HCT116 (cell line): ENCODE measurements at regions not wholly inside any gene's neighbourhood (a gene's known extent, or its start where the extent isn't known, plus 50 kb on each side); places are given as distances from the start of the nearest gene placed in this dataset.

Experiments
- ATAC-seq: fragments of 200-7000 bp; cut with Tn5 transposase; 2 replicates; pipeline ENCODE4 v1.9.1; 2020; ENCODE audit warnings: mild to moderate bottlenecking, moderate library complexity
- BruUV-seq: library from RNA; stranded (reverse); fragments of 400-500 nt; replicated peaks from 2 replicates; lab custom pipeline; 2021; lab: Mats Ljungman, UMichigan
- CTCF ChIA-PET: fragments of 300-600 bp; sonication (Branson Sonifier 250); formaldehyde crosslinking; loops from one replicate; lab custom pipeline; 2021; ENCODE audit warnings: antibody characterized with exemption; lab: Charles Lee
- POLR2A ChIA-PET: fragments of 300-600, 350-600 bp; sonication (Branson Sonifier 250); formaldehyde crosslinking; loops from one replicate; lab custom pipeline; 2021; ENCODE audit warnings: antibody characterized with exemption; lab: Charles Lee
- RAD21 ChIA-PET, 2 experiments: fragments of 300-600 bp; sonication (Branson Sonifier 250); formaldehyde crosslinking; loops; one replicate each; lab custom pipeline; 2023; ENCODE audit warnings: low total read pairs in 2 of 2; ENCODE audit not compliant: uncharacterized antibody in 2 of 2, unreplicated experiment in 2 of 2, low non-redundant PET in 1 of 2; lab: Charles Lee
- DNase-seq: peaks from one replicate; pipeline ENCODE4 v3.0.0-alpha.2; 2010; ENCODE audit warnings: low read depth, low spot score
- H2AFZ ChIP-seq: fragments of 200-600 bp; shearing (Covaris generic), sonication (generic); 2 replicates; pipeline ENCODE4 v1.6.1; 2017; ENCODE audit warnings: low read depth, mixed run types, mixed read lengths, antibody characterized with exemption, low read length; ENCODE audit not compliant: poor library complexity, severe bottlenecking
- H3K27ac ChIP-seq: 2 replicates; pipeline ENCODE4 v1.5.1; 2012; ENCODE audit warnings: low read depth, low read length
- H3K27me3 ChIP-seq: fragments of 200-600 bp; sonication (generic); 2 replicates; pipeline ENCODE4 v1.6.1; 2016; ENCODE audit warnings: mixed run types, low read length, mixed read lengths; ENCODE audit not compliant: insufficient read depth
- H3K36me3 ChIP-seq, 2 experiments: fragments of 200-500 bp in 1 of 2; fragments of 200-600 bp in 1 of 2; sonication (Bioruptor generic) in 1 of 2; sonication (generic) in 1 of 2; 2 replicates each; pipeline versions ENCODE4 v1.5.1 to v1.6.1; 2014 to 2016; ENCODE audit warnings: low read length in 2 of 2, inconsistent platforms in 1 of 2, mixed read lengths in 1 of 2, mixed run types in 1 of 2; ENCODE audit not compliant: insufficient read depth in 2 of 2, control insufficient read depth in 1 of 2
- H3K4me1 ChIP-seq, 2 experiments: fragments of 200-600 bp in 1 of 2; sonication (generic) in 1 of 2; 2 replicates each; pipeline versions ENCODE4 v1.5.1 to v1.6.1; 2012 to 2017; ENCODE audit warnings: low read length in 2 of 2, inconsistent platforms in 1 of 2, mild to moderate bottlenecking in 1 of 2, mixed read lengths in 1 of 2, mixed run types in 1 of 2, moderate library complexity in 1 of 2; ENCODE audit not compliant: insufficient read depth in 2 of 2, control insufficient read depth in 1 of 2
- H3K4me2 ChIP-seq: fragments of 200-600 bp; sonication (generic); 2 replicates; pipeline ENCODE4 v1.6.1; 2017; ENCODE audit warnings: mixed run types, low read length, mixed read lengths
- H3K4me3 ChIP-seq, 2 experiments: fragments of 200-600 bp in 1 of 2; sonication (generic) in 1 of 2; replicated peaks in 1 of 2; 2 replicates each; pipeline ENCODE4 v1.5.1; 2011 to 2016; ENCODE audit warnings: low read length in 2 of 2, control low read depth in 1 of 2, low read depth in 1 of 2, mild to moderate bottlenecking in 1 of 2, mixed read lengths in 1 of 2, mixed run types in 1 of 2
- H3K79me2 ChIP-seq: fragments of 200-600 bp; sonication (generic); 2 replicates; pipeline ENCODE4 v1.6.1; 2017; ENCODE audit warnings: mild to moderate bottlenecking, mixed run types, low read length, moderate library complexity, mixed read lengths; ENCODE audit not compliant: insufficient read depth
- H3K9ac ChIP-seq: fragments of 200-600 bp; sonication (generic); 2 replicates; pipeline ENCODE4 v1.6.1; 2016; ENCODE audit warnings: low read length, mixed read lengths
- H3K9me2 ChIP-seq: fragments of 200-600 bp; sonication (generic), shearing (Covaris generic); 2 replicates; pipeline ENCODE4 v1.6.1; 2017; ENCODE audit warnings: mixed run types, mild to moderate bottlenecking, moderate library complexity; ENCODE audit not compliant: insufficient read depth
- H3K9me3 ChIP-seq, 2 experiments: fragments of 200-500 bp in 1 of 2; fragments of 200-600 bp in 1 of 2; sonication (Bioruptor generic) in 1 of 2; sonication (generic) in 1 of 2; 2 replicates each; pipeline ENCODE4 v1.6.1; 2014 to 2017; ENCODE audit warnings: low read length in 2 of 2, mixed read lengths in 2 of 2, inconsistent platforms in 1 of 2, low read depth in 1 of 2, mild to moderate bottlenecking in 1 of 2, mixed run types in 1 of 2, moderate library complexity in 1 of 2; ENCODE audit not compliant: control insufficient read depth in 1 of 2, insufficient read depth in 1 of 2
- H4K20me1 ChIP-seq: fragments of 200-600 bp; sonication (generic), shearing (Covaris generic); 2 replicates; pipeline ENCODE4 v1.6.1; 2017; ENCODE audit warnings: mixed run types, mild to moderate bottlenecking, moderate library complexity; ENCODE audit not compliant: insufficient read depth
- CBX3 ChIP-seq: IDR thresholded peaks from 2 replicates; pipeline ENCODE4 v1.6.1; 2012; ENCODE audit warnings: low read depth
- CEBPB ChIP-seq: IDR thresholded peaks from 2 replicates; pipeline ENCODE4 v1.6.1; 2012; ENCODE audit warnings: low read depth
- EGR1 ChIP-seq: IDR thresholded peaks from 2 replicates; pipeline ENCODE4 v1.6.1; 2012; ENCODE audit warnings: low read depth
- EZH2 ChIP-seq: fragments of 200-600 bp; sonication (generic); IDR thresholded peaks from 2 replicates; pipeline ENCODE4 v1.6.1; 2017; ENCODE audit warnings: antibody characterized with exemption, mixed run types
- EZH2phosphoT487 ChIP-seq: fragments of 200-600 bp; IDR thresholded peaks from 2 replicates; pipeline ENCODE4 v1.6.1; 2018; ENCODE audit warnings: antibody characterized with exemption, borderline replicate concordance
- FOSL1 ChIP-seq: IDR thresholded peaks from 2 replicates; pipeline ENCODE4 v1.6.1; 2012; ENCODE audit warnings: low read depth
- POLR2A ChIP-seq: IDR thresholded peaks from 2 replicates; pipeline ENCODE4 v1.7.0; 2011; ENCODE audit warnings: borderline replicate concordance; ENCODE audit not compliant: insufficient read depth, insufficient read length; ENCODE audit errors: extremely low read depth
- RAD21 ChIP-seq: IDR thresholded peaks from 2 replicates; pipeline ENCODE4 v1.6.1; 2012; ENCODE audit warnings: low read depth, mild to moderate bottlenecking
- SRF ChIP-seq: IDR thresholded peaks from 2 replicates; pipeline ENCODE4 v1.6.1; 2012; ENCODE audit warnings: low read depth
- YY1 ChIP-seq: IDR thresholded peaks from 2 replicates; pipeline ENCODE4 v1.6.1; 2011; ENCODE audit warnings: low read length, low read depth, moderate library complexity, mild to moderate bottlenecking; ENCODE audit not compliant: insufficient replicate concordance; ENCODE audit errors: extremely low read depth
- ZBTB33 ChIP-seq: IDR thresholded peaks from 2 replicates; pipeline ENCODE4 v1.6.1; 2011; ENCODE audit warnings: mild to moderate bottlenecking, low read length, moderate library complexity; ENCODE audit not compliant: insufficient replicate concordance; ENCODE audit errors: extremely low read depth
- ZFX ChIP-seq: fragments of 450-650 bp; IDR thresholded peaks from 2 replicates; pipeline ENCODE4 v1.6.1; 2017
- intact Hi-C: fragments of 100-400 bp; cut with micrococcal nuclease; formaldehyde crosslinking; loops from 2 replicates; pipeline ENCODE4 v1.10.0; 2022
- TF ChIP-seq, protein P1 (sequence below), 3 experiments: fragments of 200-600 bp in 1 of 3; sonication (generic) in 1 of 3; IDR thresholded peaks in 2 of 3; conservative IDR thresholded peaks in 1 of 3; 2 replicates each; pipeline ENCODE4 v1.5.1; 2012 to 2017; ENCODE audit warnings: low read depth in 2 of 3, low read length in 2 of 3, antibody characterized with exemption in 1 of 3, borderline replicate concordance in 1 of 3, control low read depth in 1 of 3, mild to moderate bottlenecking in 1 of 3, mixed read lengths in 1 of 3, mixed run types in 1 of 3, moderate library complexity in 1 of 3; ENCODE audit not compliant: insufficient read depth in 1 of 3
- TF ChIP-seq, protein P2 (sequence below): IDR thresholded peaks from 2 replicates; pipeline ENCODE4 v1.6.1; 2012

GRCh38 chr21:38179511-38179910 lies 77.3 kb upstream of the KCNJ15 start:
- H2AFZ ChIP-seq, result no peak overlapping the region
- H3K4me2 ChIP-seq, result no peak overlapping the region
- no peaks in the 10 kb centered on the region for H3K4me1 ChIP-seq
- ChIA-PET RAD21 (no interaction called here), CTCF (no interaction called here), POLR2A (no interaction called here)
- DNase-seq (no peak), ATAC-seq (no peak)
- H3K9ac ChIP-seq, result no peak overlapping the region
- no peaks in the 10 kb centered on the region for H4K20me1 ChIP-seq
- intact Hi-C loops, result no loop called here
- H3K27me3 ChIP-seq, result no peaks in the 10 kb centered on the region
- H3K4me3 ChIP-seq, result no peak overlapping the region
- no peak for TF ChIP-seq CEBPB
- TF ChIP-seq, protein P1, sequence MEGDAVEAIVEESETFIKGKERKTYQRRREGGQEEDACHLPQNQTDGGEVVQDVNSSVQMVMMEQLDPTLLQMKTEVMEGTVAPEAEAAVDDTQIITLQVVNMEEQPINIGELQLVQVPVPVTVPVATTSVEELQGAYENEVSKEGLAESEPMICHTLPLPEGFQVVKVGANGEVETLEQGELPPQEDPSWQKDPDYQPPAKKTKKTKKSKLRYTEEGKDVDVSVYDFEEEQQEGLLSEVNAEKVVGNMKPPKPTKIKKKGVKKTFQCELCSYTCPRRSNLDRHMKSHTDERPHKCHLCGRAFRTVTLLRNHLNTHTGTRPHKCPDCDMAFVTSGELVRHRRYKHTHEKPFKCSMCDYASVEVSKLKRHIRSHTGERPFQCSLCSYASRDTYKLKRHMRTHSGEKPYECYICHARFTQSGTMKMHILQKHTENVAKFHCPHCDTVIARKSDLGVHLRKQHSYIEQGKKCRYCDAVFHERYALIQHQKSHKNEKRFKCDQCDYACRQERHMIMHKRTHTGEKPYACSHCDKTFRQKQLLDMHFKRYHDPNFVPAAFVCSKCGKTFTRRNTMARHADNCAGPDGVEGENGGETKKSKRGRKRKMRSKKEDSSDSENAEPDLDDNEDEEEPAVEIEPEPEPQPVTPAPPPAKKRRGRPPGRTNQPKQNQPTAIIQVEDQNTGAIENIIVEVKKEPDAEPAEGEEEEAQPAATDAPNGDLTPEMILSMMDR (IDR thresholded peaks at IDR 0.05 in 2 of 3, conservative IDR thresholded peaks at IDR 0.05 in 1 of 3; ENCODE audit: borderline replicate concordance in 1 of 3, insufficient read depth in 1 of 3, low read depth in 2 of 3, low read length in 2 of 3), result no peak
- TF ChIP-seq ZBTB33, result no peak
- no peak for TF ChIP-seq FOSL1
- no peak for TF ChIP-seq ZFX
- no peak for TF ChIP-seq EGR1
- no peak for TF ChIP-seq CBX3
- TF ChIP-seq RAD21, result no peak
- TF ChIP-seq EZH2, result no peak
- no peak for TF ChIP-seq EZH2phosphoT487
- no peak for TF ChIP-seq YY1
- TF ChIP-seq, protein P2, sequence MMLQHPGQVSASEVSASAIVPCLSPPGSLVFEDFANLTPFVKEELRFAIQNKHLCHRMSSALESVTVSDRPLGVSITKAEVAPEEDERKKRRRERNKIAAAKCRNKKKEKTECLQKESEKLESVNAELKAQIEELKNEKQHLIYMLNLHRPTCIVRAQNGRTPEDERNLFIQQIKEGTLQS, result no peak
- TF ChIP-seq SRF, result no peak
- no peak for TF ChIP-seq POLR2A
- BruUV-seq, result no TSS peak
- H3K36me3 ChIP-seq, result no peaks in the 10 kb centered on the region
- no peaks in the 10 kb centered on the region for H3K9me2 ChIP-seq
- H3K27ac ChIP-seq, result no peak overlapping the region
- no peaks in the 10 kb centered on the region for H3K9me3 ChIP-seq
- no peaks in the 10 kb centered on the region for H3K79me2 ChIP-seq
